ENCODE measurements at regions not wholly inside any gene's neighbourhood (a gene's known extent, or its start where the extent isn't known, plus 50 kb on each side); places are given as distances from the start of the nearest gene placed in this dataset.

- no peak for DNase-seq (ENCODE audit: insufficient read length, low spot score)
- FAIRE-seq = no peak
- TF ChIP-seq CTCF (IDR thresholded peaks at IDR 0.05; ENCODE audit: insufficient read depth, missing control alignments) = no peak
Observed at GRCh38 chr4:153045111-153045982, 109.2 kb downstream of the FHDC1 start.

GRCh38 chr4:153058671-153059060, 122.5 kb downstream of the FHDC1 start:
- FAIRE-seq (no peak), DNase-seq (ENCODE audit: insufficient read length, low spot score) (no peak)
- no peak for TF ChIP-seq CTCF (IDR thresholded peaks at IDR 0.05; ENCODE audit: insufficient read depth, missing control alignments)

- DNase-seq (ENCODE audit: insufficient read length, low spot score) = no peak
- TF ChIP-seq CTCF (IDR thresholded peaks at IDR 0.05; ENCODE audit: insufficient read depth, missing control alignments) = no peak
- FAIRE-seq = no peak
Observed at GRCh38 chr4:153060196-153060595, 124.1 kb downstream of the FHDC1 start.

GRCh38 chr4:153061971-153062370, 125.8 kb downstream of the FHDC1 start:
- TF ChIP-seq CTCF (IDR thresholded peaks at IDR 0.05; ENCODE audit: insufficient read depth, missing control alignments) = no peak
- no peak for DNase-seq (ENCODE audit: insufficient read length, low spot score)
- no peak for FAIRE-seq

- TF ChIP-seq CTCF (IDR thresholded peaks at IDR 0.05; ENCODE audit: insufficient read depth, missing control alignments) = no peak
- FAIRE-seq (no peak), DNase-seq (ENCODE audit: insufficient read length, low spot score) (no peak)
Observed at GRCh38 chr4:153062652-153063168, 126.6 kb downstream of the FHDC1 start.

GRCh38 chr4:153063490-153063889, 127.4 kb downstream of the FHDC1 start:
- TF ChIP-seq CTCF (IDR thresholded peaks at IDR 0.05; ENCODE audit: insufficient read depth, missing control alignments) = no peak
- DNase-seq (ENCODE audit: insufficient read length, low spot score) = no peak
- FAIRE-seq = no peak

GRCh38 chr4:153064571-153064970, 128.4 kb downstream of the FHDC1 start:
- no peak for FAIRE-seq
- no peak for TF ChIP-seq CTCF (IDR thresholded peaks at IDR 0.05; ENCODE audit: insufficient read depth, missing control alignments)
- no peak for DNase-seq (ENCODE audit: insufficient read length, low spot score)

Data from D721Med (cell line).